ENCODE measurements at regions not wholly inside any gene's neighbourhood (a gene's known extent, or its start where the extent isn't known, plus 50 kb on each side); places are given as distances from the start of the nearest gene placed in this dataset.

DNA sequence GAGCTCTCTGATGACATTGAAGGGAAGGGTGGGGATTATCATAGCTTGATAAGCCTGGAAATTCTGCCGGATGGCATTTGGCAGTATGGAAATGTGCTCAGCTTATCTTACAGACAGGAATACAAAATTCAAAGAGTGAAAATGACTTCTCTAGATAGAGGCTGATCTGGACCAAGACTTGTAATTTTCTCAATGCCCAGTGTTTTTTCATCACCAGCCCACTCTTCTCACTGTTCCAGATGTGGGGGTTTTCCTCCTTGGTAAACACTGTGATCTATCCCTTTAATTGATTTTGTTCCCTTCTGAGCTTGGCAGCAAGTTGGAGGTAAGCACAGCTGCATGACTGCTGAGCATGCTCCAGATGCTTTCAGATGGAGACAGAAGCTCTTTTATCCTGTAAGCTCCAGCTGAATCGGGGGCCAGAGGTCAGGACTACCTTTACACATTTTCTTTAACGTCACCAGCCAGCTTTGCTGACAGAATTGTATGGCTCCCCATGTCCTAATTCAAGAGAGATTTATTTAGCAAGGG lies 287.4 kb upstream of the TCF4 start:
- Histone ChIP-seq H3K27ac (ENCODE audit: low read length) (no peak overlapping the region), H3K4me2 (ENCODE audit: low read depth, low read length) (no peak overlapping the region), H3F3A (ENCODE audit: insufficient read depth, low read length) (no peaks in the 10 kb centered on the region), H3K36me3 (replicated peaks; ENCODE audit: insufficient read depth, low read length) (no peaks in the 10 kb centered on the region), H3K27me3 (replicated peaks; ENCODE audit: insufficient read depth, low read length) (no peaks in the 10 kb centered on the region), H2AFZ (ENCODE audit: low read length) (no peak overlapping the region), H3K9me2 (replicated peaks; ENCODE audit: insufficient read depth, low read length) (no peaks in the 10 kb centered on the region), H3K4me3 (ENCODE audit: low read length) (no peak overlapping the region), H3K4me1 (ENCODE audit: low read length) (no peaks in the 10 kb centered on the region), H3K9ac (ENCODE audit: low read length) (no peak overlapping the region), H4K20me1 (ENCODE audit: insufficient read depth, low read length) (no peaks in the 10 kb centered on the region), H3K9me3 (replicated peaks; ENCODE audit: insufficient read depth, low read length) (no peaks in the 10 kb centered on the region), H3K79me2 (ENCODE audit: low read length) (no peaks in the 10 kb centered on the region)
- TF ChIP-seq EZH2 (optimal IDR thresholded peaks at IDR 0.05; ENCODE audit: low read depth, low read length) (no peak), EZH2phosphoT487 (IDR thresholded peaks at IDR 0.05; ENCODE audit: low read length) (no peak)
- TF ChIP-seq, protein P1, sequence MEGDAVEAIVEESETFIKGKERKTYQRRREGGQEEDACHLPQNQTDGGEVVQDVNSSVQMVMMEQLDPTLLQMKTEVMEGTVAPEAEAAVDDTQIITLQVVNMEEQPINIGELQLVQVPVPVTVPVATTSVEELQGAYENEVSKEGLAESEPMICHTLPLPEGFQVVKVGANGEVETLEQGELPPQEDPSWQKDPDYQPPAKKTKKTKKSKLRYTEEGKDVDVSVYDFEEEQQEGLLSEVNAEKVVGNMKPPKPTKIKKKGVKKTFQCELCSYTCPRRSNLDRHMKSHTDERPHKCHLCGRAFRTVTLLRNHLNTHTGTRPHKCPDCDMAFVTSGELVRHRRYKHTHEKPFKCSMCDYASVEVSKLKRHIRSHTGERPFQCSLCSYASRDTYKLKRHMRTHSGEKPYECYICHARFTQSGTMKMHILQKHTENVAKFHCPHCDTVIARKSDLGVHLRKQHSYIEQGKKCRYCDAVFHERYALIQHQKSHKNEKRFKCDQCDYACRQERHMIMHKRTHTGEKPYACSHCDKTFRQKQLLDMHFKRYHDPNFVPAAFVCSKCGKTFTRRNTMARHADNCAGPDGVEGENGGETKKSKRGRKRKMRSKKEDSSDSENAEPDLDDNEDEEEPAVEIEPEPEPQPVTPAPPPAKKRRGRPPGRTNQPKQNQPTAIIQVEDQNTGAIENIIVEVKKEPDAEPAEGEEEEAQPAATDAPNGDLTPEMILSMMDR (IDR thresholded peaks at IDR 0.05; ENCODE audit: low read length): no peak
- no peak for DNase-seq

DNA sequence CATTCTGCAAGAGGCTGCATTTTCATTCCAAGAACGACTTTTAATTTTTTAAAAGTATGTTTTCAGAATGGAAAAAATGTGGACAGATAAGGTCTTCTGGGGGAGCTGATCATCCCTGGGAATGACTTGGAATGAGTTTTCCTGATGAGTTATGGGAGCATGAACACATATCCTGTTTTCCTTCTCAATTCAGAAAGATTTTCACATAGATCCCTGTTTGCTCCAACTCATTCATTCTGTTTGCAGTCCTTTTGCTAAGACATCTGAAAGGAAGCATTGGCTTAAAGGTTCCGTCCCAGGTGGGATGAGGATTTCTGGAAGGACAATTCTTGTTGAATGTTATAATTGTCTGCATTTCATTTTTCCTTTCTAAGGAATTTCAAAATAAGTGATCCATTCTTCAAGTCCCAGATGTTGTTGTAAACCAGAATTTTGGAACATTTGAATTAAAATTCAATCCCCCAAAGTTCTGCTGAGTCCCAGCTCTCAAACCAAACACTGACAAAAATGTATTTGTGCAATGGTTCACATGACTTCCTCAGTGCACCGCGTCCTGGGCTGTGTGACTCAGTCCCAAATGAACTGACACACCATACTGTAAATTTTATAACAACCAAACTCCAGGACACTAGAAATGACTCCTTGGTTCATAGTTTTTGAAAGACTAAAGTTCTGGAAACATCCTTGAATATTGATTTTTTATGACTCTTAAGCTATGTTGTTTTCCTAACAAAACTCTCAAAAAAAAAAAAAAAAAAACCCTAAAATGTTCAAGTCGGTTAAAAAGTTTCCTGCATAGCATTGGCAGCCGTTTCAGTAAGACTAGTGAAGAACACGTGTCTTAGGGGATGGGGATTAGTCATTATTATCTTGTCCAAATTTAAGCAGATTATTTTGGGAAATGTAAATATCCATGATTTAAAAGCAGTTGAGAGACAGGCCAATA lies 281.8 kb upstream of the TCF4 start:
- H3K4me1 ChIP-seq (ENCODE audit: low read length): no peaks in the 10 kb centered on the region
- no peaks in the 10 kb centered on the region for H3K27me3 ChIP-seq (replicated peaks; ENCODE audit: insufficient read depth, low read length)
- no peak for DNase-seq
- H3K36me3 ChIP-seq (replicated peaks; ENCODE audit: insufficient read depth, low read length): no peaks in the 10 kb centered on the region; the same call in 1 of the 2 replicates
- no peaks in the 10 kb centered on the region for H3K79me2 ChIP-seq (ENCODE audit: low read length)
- H3K9me3 ChIP-seq (replicated peaks; ENCODE audit: insufficient read depth, low read length): no peaks in the 10 kb centered on the region
- no peak overlapping the region for H3K9ac ChIP-seq (ENCODE audit: low read length)
- no peak overlapping the region for H3K4me2 ChIP-seq (ENCODE audit: low read depth, low read length)
- no peaks in the 10 kb centered on the region for H3F3A ChIP-seq (ENCODE audit: insufficient read depth, low read length)
- no peaks in the 10 kb centered on the region for H3K9me2 ChIP-seq (replicated peaks; ENCODE audit: insufficient read depth, low read length)
- no peak overlapping the region for H2AFZ ChIP-seq (ENCODE audit: low read length)
- H4K20me1 ChIP-seq (ENCODE audit: insufficient read depth, low read length): no peaks in the 10 kb centered on the region
- TF ChIP-seq EZH2 (optimal IDR thresholded peaks at IDR 0.05; ENCODE audit: low read depth, low read length): no peak
- TF ChIP-seq EZH2phosphoT487 (IDR thresholded peaks at IDR 0.05; ENCODE audit: low read length): no peak
- TF ChIP-seq, protein P1 (IDR thresholded peaks at IDR 0.05; ENCODE audit: low read length): no peak
- H3K4me3 ChIP-seq (ENCODE audit: low read length): no peak overlapping the region
- no peak overlapping the region for H3K27ac ChIP-seq (ENCODE audit: low read length)

DNA sequence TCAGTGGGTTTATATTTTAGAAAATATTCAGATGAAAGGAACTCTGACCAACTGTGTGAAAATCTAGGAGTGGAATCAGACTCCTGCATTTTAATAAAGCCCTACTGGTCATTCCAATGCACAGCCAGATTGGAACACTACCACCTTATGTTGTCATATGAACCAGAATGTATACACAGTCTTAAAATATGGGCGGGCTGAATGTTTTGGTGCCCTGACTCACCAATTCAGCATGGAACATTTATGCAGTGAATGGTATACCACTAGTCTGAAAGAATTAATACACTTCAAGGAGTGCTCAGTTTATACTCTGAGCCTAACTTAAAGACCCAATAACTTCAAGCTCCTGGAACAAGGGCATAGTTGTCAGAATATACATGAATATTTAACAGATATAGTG lies 280.9 kb upstream of the TCF4 start:
- H3K27ac ChIP-seq (ENCODE audit: low read length): no peak overlapping the region
- H3K4me2 ChIP-seq (ENCODE audit: low read depth, low read length): no peak overlapping the region
- no peak overlapping the region for H3K4me3 ChIP-seq (ENCODE audit: low read length)
- H3K9me3 ChIP-seq (replicated peaks; ENCODE audit: insufficient read depth, low read length): no peaks in the 10 kb centered on the region
- H3K36me3 ChIP-seq (replicated peaks; ENCODE audit: insufficient read depth, low read length): no peaks in the 10 kb centered on the region; the same call in 1 of the 2 replicates
- no peaks in the 10 kb centered on the region for H3F3A ChIP-seq (ENCODE audit: insufficient read depth, low read length)
- H3K79me2 ChIP-seq (ENCODE audit: low read length): no peaks in the 10 kb centered on the region
- TF ChIP-seq, protein P1 (IDR thresholded peaks at IDR 0.05; ENCODE audit: low read length): no peak
- no peak for TF ChIP-seq EZH2 (optimal IDR thresholded peaks at IDR 0.05; ENCODE audit: low read depth, low read length)
- no peak for TF ChIP-seq EZH2phosphoT487 (IDR thresholded peaks at IDR 0.05; ENCODE audit: low read length)
- no peak overlapping the region for H3K9ac ChIP-seq (ENCODE audit: low read length)
- no peaks in the 10 kb centered on the region for H3K9me2 ChIP-seq (replicated peaks; ENCODE audit: insufficient read depth, low read length)
- no peaks in the 10 kb centered on the region for H4K20me1 ChIP-seq (ENCODE audit: insufficient read depth, low read length)
- no peaks in the 10 kb centered on the region for H3K4me1 ChIP-seq (ENCODE audit: low read length)
- no peaks in the 10 kb centered on the region for H3K27me3 ChIP-seq (replicated peaks; ENCODE audit: insufficient read depth, low read length)
- no peak overlapping the region for H2AFZ ChIP-seq (ENCODE audit: low read length)
- no peak for DNase-seq

All from MM.1S (cell line).